ENCODE measurements at regions not wholly inside any gene's neighbourhood (a gene's known extent, or its start where the extent isn't known, plus 50 kb on each side); places are given as distances from the start of the nearest gene placed in this dataset.

DNA sequence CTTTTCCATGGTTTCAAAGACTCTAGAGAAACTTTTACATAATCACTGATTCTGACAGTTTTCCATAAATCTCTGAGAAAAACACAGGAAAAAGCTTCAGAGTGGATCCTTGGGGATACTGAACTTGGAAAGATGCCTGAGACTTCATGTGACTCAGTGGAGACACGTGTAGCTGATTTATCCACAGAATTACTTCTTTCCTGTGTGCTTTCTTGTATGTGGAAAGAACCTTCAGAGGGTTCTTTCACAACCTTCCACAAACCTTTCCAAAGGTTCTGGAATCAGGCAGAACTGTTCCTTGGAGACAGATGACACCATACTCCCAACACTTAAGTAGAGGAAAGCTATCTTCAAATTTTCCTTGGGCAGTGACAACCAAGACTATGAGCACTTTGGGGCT, 207.2 kb downstream of the RND3 start:
- no peak for TF ChIP-seq POLR2A (IDR thresholded peaks at IDR 0.05)
- TF ChIP-seq, protein P1, sequence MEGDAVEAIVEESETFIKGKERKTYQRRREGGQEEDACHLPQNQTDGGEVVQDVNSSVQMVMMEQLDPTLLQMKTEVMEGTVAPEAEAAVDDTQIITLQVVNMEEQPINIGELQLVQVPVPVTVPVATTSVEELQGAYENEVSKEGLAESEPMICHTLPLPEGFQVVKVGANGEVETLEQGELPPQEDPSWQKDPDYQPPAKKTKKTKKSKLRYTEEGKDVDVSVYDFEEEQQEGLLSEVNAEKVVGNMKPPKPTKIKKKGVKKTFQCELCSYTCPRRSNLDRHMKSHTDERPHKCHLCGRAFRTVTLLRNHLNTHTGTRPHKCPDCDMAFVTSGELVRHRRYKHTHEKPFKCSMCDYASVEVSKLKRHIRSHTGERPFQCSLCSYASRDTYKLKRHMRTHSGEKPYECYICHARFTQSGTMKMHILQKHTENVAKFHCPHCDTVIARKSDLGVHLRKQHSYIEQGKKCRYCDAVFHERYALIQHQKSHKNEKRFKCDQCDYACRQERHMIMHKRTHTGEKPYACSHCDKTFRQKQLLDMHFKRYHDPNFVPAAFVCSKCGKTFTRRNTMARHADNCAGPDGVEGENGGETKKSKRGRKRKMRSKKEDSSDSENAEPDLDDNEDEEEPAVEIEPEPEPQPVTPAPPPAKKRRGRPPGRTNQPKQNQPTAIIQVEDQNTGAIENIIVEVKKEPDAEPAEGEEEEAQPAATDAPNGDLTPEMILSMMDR (IDR thresholded peaks at IDR 0.05), result no peak
